Prostate gland (tissue), 2 donors: ENCODE measurements at regions not wholly inside any gene's neighbourhood (a gene's known extent, or its start where the extent isn't known, plus 50 kb on each side); places are given as distances from the start of the nearest gene placed in this dataset.

Experiments
- DNase-seq: peaks from one replicate; pipeline ENCODE4 v3.0.0-alpha.2; 2019; ENCODE audit warnings: low spot score
- H3K27ac ChIP-seq, 2 donors: fragments of 200-600 bp; sonication (generic); 2 replicates each; pipeline ENCODE4 v1.5.1; 2017 to 2019
- H3K27me3 ChIP-seq: fragments of 200-600 bp; sonication (generic); replicated peaks from 2 replicates; pipeline ENCODE4 v1.5.1; 2019; ENCODE audit not compliant: insufficient read depth
- H3K36me3 ChIP-seq, 2 donors: fragments of 200-600 bp; sonication (generic); 1 replicate in 1 of 2; 2 replicates in 1 of 2; pipeline versions ENCODE4 v1.5.1 to v1.8.1; 2017 to 2019
- H3K4me1 ChIP-seq: fragments of 200-600 bp; sonication (generic); replicated peaks from 2 replicates; pipeline ENCODE4 v1.5.1; 2019
- H3K4me3 ChIP-seq, 2 donors: fragments of 200-600 bp; sonication (generic); 2 replicates each; pipeline ENCODE4 v1.5.1; 2017 to 2019
- H3K9me3 ChIP-seq: fragments of 200-600 bp; sonication (generic); 2 replicates; pipeline ENCODE4 v1.5.1; 2017
- CTCF ChIP-seq, 4 experiments: fragments of 200-600 bp in 2 of 4; fragments of 450-650 bp in 2 of 4; sonication (generic) in 2 of 4; IDR thresholded peaks; 1 replicate in 3 of 4; 2 replicates in 1 of 4; pipeline ENCODE4 v1.5.1; 2016 to 2019; ENCODE audit warnings: antibody characterized with exemption in 4 of 4, mild to moderate bottlenecking in 2 of 4, moderate library complexity in 2 of 4
- POLR2A ChIP-seq: fragments of 450-650 bp; IDR thresholded peaks from one replicate; pipeline ENCODE4 v1.6.1; 2016; ENCODE audit warnings: antibody characterized with exemption, mild to moderate bottlenecking
- POLR2AphosphoS5 ChIP-seq: sonication (generic); formaldehyde crosslinking; IDR thresholded peaks from one replicate; pipeline ENCODE4 v1.6.1; 2017; ENCODE audit warnings: antibody characterized with exemption
- WGBS: methylation state at CpG from one replicate; pipeline ENCODE4 v1.1.5; 2018; 5-methylcytosine and 5-hydroxymethylcytosine counted together
- intact Hi-C: fragments of 100-400 bp; cut with DNase I; formaldehyde crosslinking; loops from one replicate; pipeline ENCODE4 v1.14.2; 2022

- Histone ChIP-seq H3K4me1 (no peaks in the 10 kb centered on the region), H3K9me3 (no peaks in the 10 kb centered on the region), H3K36me3 (no peaks in the 10 kb centered on the region), H3K4me3 (peak overlapping the region; percentile 44 to 64), H3K27ac (no peak overlapping the region), H3K27me3 (no peaks in the 10 kb centered on the region)
- WGBS, result under 1% methylated on average over 77 of the region's 82 CpGs
- intact Hi-C loops, result no loop called here
- TF ChIP-seq CTCF (IDR thresholded peaks at IDR 0.05) (no peak), POLR2A (no peak), POLR2AphosphoS5 (no peak)
- DNase-seq, result peak; percentile 56
Observed at GRCh38 chr18:34976899-34977837, 64.0 kb upstream of the MAPRE2 start.

- Histone ChIP-seq H3K36me3 (no peaks in the 10 kb centered on the region), H3K4me1 (no peaks in the 10 kb centered on the region), H3K4me3 (peak overlapping the region; percentile 44 to 64), H3K9me3 (no peaks in the 10 kb centered on the region), H3K27me3 (no peaks in the 10 kb centered on the region), H3K27ac (no peak overlapping the region)
- under 1% methylated on average over 35 of the region's 35 CpGs for WGBS
- TF ChIP-seq POLR2AphosphoS5 (no peak), CTCF (IDR thresholded peaks at IDR 0.05) (no peak), POLR2A (no peak)
- no peak for DNase-seq
- intact Hi-C loops, result no loop called here
Observed at GRCh38 chr18:34977838-34978532, 63.2 kb upstream of the MAPRE2 start.

GRCh38 chr18:34978533-34978893, 62.7 kb upstream of the MAPRE2 start:
- H3K4me1 ChIP-seq, result no peaks in the 10 kb centered on the region
- 1% methylated on average over 5 of the region's 5 CpGs for WGBS
- TF ChIP-seq POLR2A, result no peak
- TF ChIP-seq POLR2AphosphoS5, result no peak
- TF ChIP-seq CTCF (IDR thresholded peaks at IDR 0.05), result no peak
- no peaks in the 10 kb centered on the region for H3K27me3 ChIP-seq
- peak overlapping the region in 1 of 2 donors; percentile 36 for H3K27ac ChIP-seq
- no peak for DNase-seq
- peak overlapping the region; percentile 44 to 64 for H3K4me3 ChIP-seq
- H3K36me3 ChIP-seq, result no peaks in the 10 kb centered on the region
- H3K9me3 ChIP-seq, result no peaks in the 10 kb centered on the region
- intact Hi-C loops, result no loop called here

GRCh38 chr18:34978953-34979608, 62.1 kb upstream of the MAPRE2 start:
- intact Hi-C loops, result no loop called here
- Histone ChIP-seq H3K4me1 (no peaks in the 10 kb centered on the region), H3K9me3 (no peaks in the 10 kb centered on the region), H3K27ac (peak overlapping the region; percentile 36 to 58), H3K4me3 (peak overlapping the region; percentile 44 to 64), H3K36me3 (no peaks in the 10 kb centered on the region), H3K27me3 (no peaks in the 10 kb centered on the region)
- DNase-seq, result peak; percentile 70
- under 1% methylated on average over 9 of the region's 9 CpGs for WGBS
- TF ChIP-seq POLR2A (no peak), POLR2AphosphoS5 (peak; percentile 82)

GRCh38 chr18:34981487-34981886, 59.7 kb upstream of the MAPRE2 start:
- DNase-seq, result no peak
- intact Hi-C loops, result no loop called here
- 85% methylated on average over 2 of the region's 2 CpGs for WGBS
- Histone ChIP-seq H3K9me3 (no peaks in the 10 kb centered on the region), H3K27me3 (no peaks in the 10 kb centered on the region), H3K4me1 (no peaks in the 10 kb centered on the region), H3K27ac (no peak overlapping the region), H3K36me3 (no peaks in the 10 kb centered on the region), H3K4me3 (no peak overlapping the region)
- no peak for TF ChIP-seq CTCF (IDR thresholded peaks at IDR 0.05)
- TF ChIP-seq POLR2AphosphoS5, result no peak
- TF ChIP-seq POLR2A, result no peak
